ENCODE measurements at regions not wholly inside any gene's neighbourhood (a gene's known extent, or its start where the extent isn't known, plus 50 kb on each side); places are given as distances from the start of the nearest gene placed in this dataset.

DNA sequence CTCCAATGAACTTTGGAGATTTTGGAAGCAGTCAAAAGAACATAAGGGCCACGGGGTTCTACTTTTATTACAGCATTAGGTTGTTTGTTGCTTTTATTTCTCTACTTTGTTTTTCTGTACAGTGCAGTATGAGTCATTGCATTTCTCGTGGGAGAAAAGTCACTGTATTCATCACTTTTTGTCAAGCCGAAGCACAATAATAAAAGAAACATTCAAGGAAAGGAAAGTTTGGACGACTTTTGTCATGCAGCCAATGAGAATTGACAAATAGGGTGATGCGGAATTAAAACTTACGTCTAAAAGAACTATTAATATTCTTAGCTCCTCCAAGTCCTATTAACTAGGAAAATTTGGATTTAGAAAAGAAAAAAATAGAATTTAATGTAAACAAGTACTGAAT, 209.9 kb downstream of the TMEM182 start:
- no peak for ATAC-seq
- H3K9me3 ChIP-seq: no peaks in the 10 kb centered on the region
- no peak overlapping the region for H3K4me3 ChIP-seq
- WGBS, 2 donors (ENCODE audit: low coverage in 1 of 2): 18 to 51% methylated on average over 4 to 6 of the region's 6 CpGs
- H3K36me3 ChIP-seq: no peaks in the 10 kb centered on the region
- H3K4me1 ChIP-seq: no peaks in the 10 kb centered on the region
- no peaks in the 10 kb centered on the region for H3K27me3 ChIP-seq
- no peak overlapping the region for H3K27ac ChIP-seq
- TF ChIP-seq, protein P1, sequence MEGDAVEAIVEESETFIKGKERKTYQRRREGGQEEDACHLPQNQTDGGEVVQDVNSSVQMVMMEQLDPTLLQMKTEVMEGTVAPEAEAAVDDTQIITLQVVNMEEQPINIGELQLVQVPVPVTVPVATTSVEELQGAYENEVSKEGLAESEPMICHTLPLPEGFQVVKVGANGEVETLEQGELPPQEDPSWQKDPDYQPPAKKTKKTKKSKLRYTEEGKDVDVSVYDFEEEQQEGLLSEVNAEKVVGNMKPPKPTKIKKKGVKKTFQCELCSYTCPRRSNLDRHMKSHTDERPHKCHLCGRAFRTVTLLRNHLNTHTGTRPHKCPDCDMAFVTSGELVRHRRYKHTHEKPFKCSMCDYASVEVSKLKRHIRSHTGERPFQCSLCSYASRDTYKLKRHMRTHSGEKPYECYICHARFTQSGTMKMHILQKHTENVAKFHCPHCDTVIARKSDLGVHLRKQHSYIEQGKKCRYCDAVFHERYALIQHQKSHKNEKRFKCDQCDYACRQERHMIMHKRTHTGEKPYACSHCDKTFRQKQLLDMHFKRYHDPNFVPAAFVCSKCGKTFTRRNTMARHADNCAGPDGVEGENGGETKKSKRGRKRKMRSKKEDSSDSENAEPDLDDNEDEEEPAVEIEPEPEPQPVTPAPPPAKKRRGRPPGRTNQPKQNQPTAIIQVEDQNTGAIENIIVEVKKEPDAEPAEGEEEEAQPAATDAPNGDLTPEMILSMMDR (IDR thresholded peaks at IDR 0.05): no peak
- TF ChIP-seq POLR2AphosphoS5 (IDR thresholded peaks at IDR 0.05) (no peak), POLR2A (IDR thresholded peaks at IDR 0.05) (no peak), EP300 (IDR thresholded peaks at IDR 0.05) (no peak)

DNA sequence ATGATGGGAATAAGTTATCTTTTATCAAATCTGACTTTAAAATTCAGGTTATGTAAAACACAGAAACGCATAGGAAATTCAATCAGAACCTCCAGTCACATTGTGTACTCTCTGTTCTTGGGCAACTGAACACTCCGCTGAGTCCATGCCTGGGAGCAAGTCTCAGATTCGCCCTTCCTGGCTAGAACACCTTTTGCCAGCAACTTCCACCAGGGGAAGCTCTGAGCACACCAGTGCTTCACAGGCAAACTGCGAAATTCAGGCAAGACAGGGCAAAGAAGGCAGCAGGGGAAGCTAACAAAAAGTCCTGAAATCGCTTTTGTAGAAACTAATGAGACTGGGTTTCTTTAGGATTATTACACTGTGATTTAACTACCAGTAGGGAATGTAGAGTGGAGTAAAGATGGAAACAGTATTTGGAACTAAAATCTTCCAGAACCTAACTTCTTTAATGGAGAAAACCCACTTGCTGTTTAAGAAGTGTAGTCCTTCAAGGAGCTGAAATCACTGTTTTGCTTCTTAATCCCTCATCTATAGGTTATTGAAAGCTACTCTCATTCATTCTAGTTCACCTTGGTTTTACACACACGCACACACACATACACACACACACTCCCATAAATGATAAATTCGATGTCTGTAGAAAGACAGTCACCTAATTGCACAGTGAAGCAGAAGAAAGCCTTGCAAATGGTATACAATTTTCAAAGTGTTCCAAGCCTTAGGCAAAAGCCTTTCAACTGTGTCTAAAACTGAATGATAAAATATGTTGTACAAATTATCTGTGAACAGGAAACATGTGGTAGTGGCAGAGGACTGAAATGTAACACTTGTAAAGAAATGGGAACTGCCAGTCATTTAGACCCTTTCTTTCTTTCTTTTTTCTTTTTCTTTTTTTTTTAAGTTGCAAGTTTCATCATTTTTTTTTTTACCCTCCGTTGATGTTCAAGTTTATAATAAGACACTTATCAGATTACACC, 214.5 kb downstream of the TMEM182 start:
- WGBS, 2 donors (ENCODE audit: low coverage in 1 of 2): 27 to 30% methylated on average over 7 to 8 of the region's 8 CpGs
- no peak for ATAC-seq
- no peak overlapping the region for H3K27ac ChIP-seq

DNA sequence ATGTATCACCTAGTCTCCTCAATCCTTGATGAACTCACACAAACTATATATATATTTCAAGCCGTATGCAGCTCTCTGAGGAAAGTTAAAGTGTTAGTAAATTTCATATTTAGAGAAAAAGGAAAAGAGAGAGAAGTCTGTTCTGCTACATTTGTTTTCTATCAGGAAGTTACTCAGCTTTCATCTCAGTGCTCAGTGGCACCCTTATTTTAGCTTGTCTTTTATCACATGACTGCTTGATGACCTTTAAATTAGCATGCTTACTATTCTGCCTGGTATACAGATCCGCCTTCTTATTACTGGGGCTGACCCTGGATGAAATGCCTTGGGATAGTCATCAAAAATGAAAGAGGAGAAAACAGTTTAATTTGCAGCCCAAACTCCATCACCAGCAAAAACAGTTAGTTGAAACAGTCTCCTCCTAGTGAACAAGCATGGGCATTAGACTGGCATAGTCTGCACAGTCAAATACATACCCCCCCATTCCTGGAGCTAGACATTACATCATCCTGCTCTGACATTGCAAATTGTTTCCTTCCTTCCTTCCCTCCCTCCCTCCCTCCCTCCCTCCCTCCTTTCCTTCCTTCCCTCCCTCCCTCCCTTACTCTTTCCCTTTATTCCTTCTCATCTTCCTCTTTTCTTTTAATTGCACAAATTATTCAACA, 215.7 kb downstream of the TMEM182 start:
- H3K4me1 ChIP-seq: no peaks in the 10 kb centered on the region
- no peak overlapping the region for H3K4me3 ChIP-seq
- no peak for ATAC-seq
- H3K9me3 ChIP-seq: no peaks in the 10 kb centered on the region
- H3K27ac ChIP-seq: no peak overlapping the region
- no peaks in the 10 kb centered on the region for H3K36me3 ChIP-seq
- TF ChIP-seq, protein P1 (IDR thresholded peaks at IDR 0.05): no peak
- TF ChIP-seq POLR2AphosphoS5 (IDR thresholded peaks at IDR 0.05): no peak
- 33 to 46% methylated on average over 1 to 2 of the region's 2 CpGs for WGBS, 2 donors (ENCODE audit: low coverage in 1 of 2)
- H3K27me3 ChIP-seq: peaks cover 11% of the 10 kb centered on the region

More for the DNA sequence above, 214.5 kb downstream of the TMEM182 start:
- TF ChIP-seq POLR2AphosphoS5 (IDR thresholded peaks at IDR 0.05): no peak
- TF ChIP-seq, protein P1 (IDR thresholded peaks at IDR 0.05): peak in 3 of 4 experiments; percentile 10 to 35 (median 19)
- Histone ChIP-seq H3K9me3 (no peaks in the 10 kb centered on the region), H3K4me3 (no peak overlapping the region), H3K4me1 (no peaks in the 10 kb centered on the region), H3K27me3 (peaks cover 11% of the 10 kb centered on the region), H3K36me3 (no peaks in the 10 kb centered on the region)

DNA sequence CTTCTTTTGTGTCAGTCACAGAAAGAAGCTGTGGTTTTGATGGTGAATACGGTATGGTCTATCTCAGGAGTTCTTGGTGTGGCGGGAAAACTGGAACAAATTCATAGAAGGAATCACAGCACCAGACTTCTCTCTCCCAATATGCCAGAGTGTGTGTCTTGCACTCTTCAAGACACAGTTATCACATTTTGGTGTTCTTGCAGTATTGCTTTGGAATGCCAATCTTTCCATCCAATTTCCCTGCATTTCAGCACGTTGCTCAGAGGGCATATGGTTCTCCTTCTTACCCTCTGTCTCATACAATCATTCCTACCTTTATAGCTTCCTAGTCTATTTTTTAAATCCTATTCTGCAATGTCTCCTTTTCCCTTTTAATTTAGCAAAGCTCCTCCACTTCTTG, 216.3 kb downstream of the TMEM182 start:
- TF ChIP-seq EP300 (IDR thresholded peaks at IDR 0.05) (no peak), POLR2AphosphoS5 (IDR thresholded peaks at IDR 0.05) (no peak), POLR2A (IDR thresholded peaks at IDR 0.05) (no peak)
- TF ChIP-seq, protein P1 (IDR thresholded peaks at IDR 0.05): no peak
- Histone ChIP-seq H3K4me1 (no peaks in the 10 kb centered on the region), H3K4me3 (no peak overlapping the region), H3K27me3 (peaks cover 11% of the 10 kb centered on the region), H3K27ac (no peak overlapping the region), H3K9me3 (no peaks in the 10 kb centered on the region), H3K36me3 (no peaks in the 10 kb centered on the region)
- WGBS, 2 donors (ENCODE audit: low coverage in 1 of 2): 89 to 90% methylated on average over 1 to 3 of the region's 3 CpGs
- ATAC-seq: no peak

Measured in gastroesophageal sphincter (tissue), 4 donors.